ENCODE measurements at regions not wholly inside any gene's neighbourhood (a gene's known extent, or its start where the extent isn't known, plus 50 kb on each side); places are given as distances from the start of the nearest gene placed in this dataset.

- TF ChIP-seq CTCF (IDR thresholded peaks at IDR 0.05) (no peak), REST (IDR thresholded peaks at IDR 0.05; ENCODE audit: low read depth, low read length) (no peak), RCOR1 (IDR thresholded peaks at IDR 0.05; ENCODE audit: low read length) (no peak), JUND (IDR thresholded peaks at IDR 0.05) (no peak), RAD21 (IDR thresholded peaks at IDR 0.05; ENCODE audit: low read length) (no peak), RFX5 (IDR thresholded peaks at IDR 0.05; ENCODE audit: low read length) (no peak), USF2 (IDR thresholded peaks at IDR 0.05; ENCODE audit: borderline replicate concordance, low read depth, low read length) (no peak), PBX3 (IDR thresholded peaks at IDR 0.05) (no peak), CHD2 (IDR thresholded peaks at IDR 0.05; ENCODE audit: low read length, partially characterized antibody) (no peak), ZBTB33 (IDR thresholded peaks at IDR 0.05; ENCODE audit: borderline replicate concordance, low read depth) (no peak)
These were observed 627.9 kb downstream of the ZBBX start for GRCh38 chr3:166752214-166752613.
